ENCODE measurements at regions not wholly inside any gene's neighbourhood (a gene's known extent, or its start where the extent isn't known, plus 50 kb on each side); places are given as distances from the start of the nearest gene placed in this dataset.

DNA sequence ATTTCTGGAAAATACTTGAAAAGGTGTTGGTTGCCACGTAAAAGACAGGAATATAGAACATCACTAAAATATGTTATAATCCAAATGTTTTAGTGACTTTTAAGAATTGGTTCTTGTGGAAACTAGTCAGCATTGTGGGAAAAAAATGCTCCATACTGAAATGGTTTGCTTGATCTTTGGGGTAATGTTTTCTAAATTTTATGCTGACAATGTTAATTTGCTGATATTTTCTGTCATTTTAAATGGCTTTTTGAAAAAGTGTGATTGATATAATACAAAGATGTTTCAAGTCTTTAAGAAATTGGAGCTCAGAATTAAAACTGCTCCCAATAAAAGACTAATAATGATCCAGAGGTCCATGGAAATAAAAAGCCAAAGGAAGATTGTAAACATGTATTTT lies 610.9 kb downstream of the ADGRL2 start:
- no peaks in the 10 kb centered on the region for H3K27me3 ChIP-seq (replicated peaks; ENCODE audit: insufficient read depth)
- DNase-seq (ENCODE audit: low spot score) = no peak
- H3K27ac ChIP-seq = no peak overlapping the region
- ATAC-seq (ENCODE audit: insufficient number of reproducible peaks, low FRiP score, low read depth) = no peak
- no peak overlapping the region for H3K4me3 ChIP-seq
- H3K36me3 ChIP-seq = no peaks in the 10 kb centered on the region
- TF ChIP-seq CTCF (IDR thresholded peaks at IDR 0.05) = no peak
- no peaks in the 10 kb centered on the region for H3K4me1 ChIP-seq (ENCODE audit: control insufficient read depth in 1 of 2, low read depth in 2 of 2)
- no peaks in the 10 kb centered on the region for H3K9me3 ChIP-seq

GRCh38 chr1:82405333-82405732 lies 604.6 kb downstream of the ADGRL2 start:
- Histone ChIP-seq H3K4me1 (ENCODE audit: control insufficient read depth in 1 of 2, low read depth in 2 of 2) (no peaks in the 10 kb centered on the region), H3K27me3 (replicated peaks; ENCODE audit: insufficient read depth) (no peaks in the 10 kb centered on the region), H3K4me3 (no peak overlapping the region), H3K36me3 (no peaks in the 10 kb centered on the region), H3K27ac (no peak overlapping the region), H3K9me3 (no peaks in the 10 kb centered on the region)
- ATAC-seq (ENCODE audit: insufficient number of reproducible peaks, low FRiP score, low read depth) (no peak), DNase-seq (ENCODE audit: low spot score) (no peak)
- no peak for TF ChIP-seq CTCF (IDR thresholded peaks at IDR 0.05)

GRCh38 chr1:82401116-82401515 lies 600.4 kb downstream of the ADGRL2 start:
- H3K4me1 ChIP-seq (ENCODE audit: control insufficient read depth in 1 of 2, low read depth in 2 of 2) = no peaks in the 10 kb centered on the region
- H3K9me3 ChIP-seq = no peaks in the 10 kb centered on the region
- no peak for TF ChIP-seq CTCF (IDR thresholded peaks at IDR 0.05)
- no peak for ATAC-seq (ENCODE audit: insufficient number of reproducible peaks, low FRiP score, low read depth)
- no peak overlapping the region for H3K4me3 ChIP-seq
- DNase-seq (ENCODE audit: low spot score) = no peak
- no peaks in the 10 kb centered on the region for H3K36me3 ChIP-seq
- H3K27ac ChIP-seq = no peak overlapping the region
- H3K27me3 ChIP-seq (replicated peaks; ENCODE audit: insufficient read depth) = no peaks in the 10 kb centered on the region

DNA sequence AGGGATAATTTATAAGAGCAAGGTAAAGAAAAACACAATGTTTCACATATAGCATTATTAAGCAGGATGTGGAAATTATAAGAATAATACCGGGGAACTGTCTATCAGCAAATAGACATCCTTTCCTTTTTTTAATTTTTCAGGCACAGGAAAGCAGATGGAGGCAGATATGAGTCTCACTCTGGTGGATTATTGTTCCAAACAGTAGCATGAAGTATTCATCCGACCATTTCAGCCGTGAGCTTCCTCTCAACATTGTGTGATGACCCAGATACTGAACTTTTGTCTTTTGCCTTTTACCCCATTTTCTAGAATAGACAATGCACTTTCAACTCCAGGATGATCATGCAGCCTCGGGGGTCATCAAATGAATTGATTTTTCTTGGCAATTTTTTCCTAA lies 599.8 kb downstream of the ADGRL2 start:
- Histone ChIP-seq H3K27me3 (replicated peaks; ENCODE audit: insufficient read depth) (no peaks in the 10 kb centered on the region), H3K27ac (no peak overlapping the region), H3K9me3 (no peaks in the 10 kb centered on the region), H3K4me3 (no peak overlapping the region), H3K36me3 (no peaks in the 10 kb centered on the region), H3K4me1 (ENCODE audit: control insufficient read depth in 1 of 2, low read depth in 2 of 2) (no peaks in the 10 kb centered on the region)
- DNase-seq (ENCODE audit: low spot score) = no peak
- TF ChIP-seq CTCF (IDR thresholded peaks at IDR 0.05) = no peak
- no peak for ATAC-seq (ENCODE audit: insufficient number of reproducible peaks, low FRiP score, low read depth)

GRCh38 chr1:82399093-82399492 lies 598.4 kb downstream of the ADGRL2 start:
- ATAC-seq (ENCODE audit: insufficient number of reproducible peaks, low FRiP score, low read depth) = no peak
- TF ChIP-seq CTCF (IDR thresholded peaks at IDR 0.05) = no peak
- no peak overlapping the region for H3K27ac ChIP-seq
- no peaks in the 10 kb centered on the region for H3K36me3 ChIP-seq
- H3K4me3 ChIP-seq = no peak overlapping the region
- DNase-seq (ENCODE audit: low spot score) = no peak
- H3K4me1 ChIP-seq (ENCODE audit: control insufficient read depth in 1 of 2, low read depth in 2 of 2) = no peaks in the 10 kb centered on the region
- no peaks in the 10 kb centered on the region for H3K9me3 ChIP-seq
- H3K27me3 ChIP-seq (replicated peaks; ENCODE audit: insufficient read depth) = no peaks in the 10 kb centered on the region

All from thoracic aorta (tissue), 2 donors.